D341Med (cell line): ENCODE measurements at regions not wholly inside any gene's neighbourhood (a gene's known extent, or its start where the extent isn't known, plus 50 kb on each side); places are given as distances from the start of the nearest gene placed in this dataset.

ENCODE experiments used
- DNase-seq: peaks from one replicate; pipeline ENCODE4 v3.0.0; 2012; ENCODE audit warnings: low spot score

- no peak for DNase-seq
Observed at GRCh38 chr7:84394219-84394618, 199.6 kb upstream of the SEMA3A start.

DNA sequence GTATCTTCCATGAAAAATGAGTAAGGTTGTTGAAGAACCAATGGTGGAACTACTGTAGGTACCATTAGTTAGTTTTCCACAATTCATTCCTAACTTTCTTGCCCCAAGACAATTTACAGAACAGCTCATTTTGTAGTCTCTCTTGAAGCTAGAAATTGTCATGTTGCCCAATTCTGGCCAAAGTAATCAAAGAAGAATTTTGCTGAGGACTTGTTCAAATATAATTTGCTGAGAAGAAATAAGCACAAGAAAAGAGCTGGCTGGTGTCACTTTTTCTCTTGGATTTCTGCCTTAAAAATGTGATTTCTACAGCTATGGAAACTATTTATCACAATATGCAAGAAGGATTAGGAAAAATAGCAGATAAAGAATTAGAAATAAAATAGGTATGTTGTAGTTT is 199.2 kb upstream of the SEMA3A start:
- no peak for DNase-seq

- DNase-seq = no peak
Observed at GRCh38 chr7:84390845-84391244, 196.3 kb upstream of the SEMA3A start.

GRCh38 chr7:84389242-84389641 is 194.7 kb upstream of the SEMA3A start:
- DNase-seq = no peak

DNA sequence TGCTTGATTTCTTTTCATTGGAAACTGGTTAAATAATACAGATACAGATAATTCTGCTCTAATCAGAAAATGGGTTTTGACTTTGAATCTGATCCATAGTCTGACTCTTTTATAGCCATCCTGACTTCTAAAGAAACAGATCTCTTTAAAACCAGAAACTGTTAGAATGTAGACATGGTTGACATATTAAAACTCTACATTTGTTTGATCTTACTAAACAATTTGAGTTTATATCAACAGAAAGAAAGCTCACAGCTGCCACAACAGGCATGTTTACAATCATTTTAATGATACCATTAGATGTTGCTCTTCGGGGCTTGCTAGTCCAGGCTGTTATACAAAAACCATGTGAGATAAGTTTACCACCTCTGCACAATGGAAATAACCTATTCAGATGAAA is 193.0 kb upstream of the SEMA3A start:
- DNase-seq = no peak

DNA sequence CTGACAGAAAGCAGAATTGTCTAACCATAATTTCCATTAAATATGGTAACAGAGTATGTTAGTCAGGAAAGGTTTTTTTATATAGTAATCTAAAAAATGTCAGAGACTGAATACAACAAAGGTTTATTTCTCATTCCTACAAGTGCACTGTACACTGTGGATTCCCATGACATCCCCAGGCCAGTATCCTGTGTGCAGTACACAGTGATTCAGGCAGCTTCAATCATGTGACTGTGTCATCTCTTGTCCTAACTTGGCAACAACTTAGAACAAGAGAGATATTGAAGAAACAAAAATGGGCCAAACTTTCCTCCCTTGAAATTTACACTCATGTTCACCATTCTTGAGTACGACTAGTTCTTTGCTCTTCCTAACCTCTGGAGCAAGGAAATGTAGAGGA is 189.8 kb upstream of the SEMA3A start:
- no peak for DNase-seq

DNA sequence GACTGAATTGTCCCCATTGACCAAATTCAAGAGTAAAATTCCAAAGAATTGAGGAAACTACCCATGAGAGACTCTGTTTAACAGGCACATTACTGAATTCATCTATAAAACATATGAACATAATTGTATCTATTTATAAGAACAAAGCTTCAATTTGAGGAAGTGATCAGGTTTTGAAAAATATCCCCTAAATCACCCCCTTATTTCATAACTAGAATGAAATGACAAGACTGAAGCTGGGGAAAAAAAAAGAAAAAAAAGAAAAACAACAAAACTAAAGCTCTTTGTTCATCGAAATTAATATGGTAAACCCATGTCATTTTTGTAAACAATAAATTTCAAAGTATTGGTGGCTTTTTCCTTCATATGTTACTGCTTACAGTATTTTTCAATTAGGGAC is 184.9 kb upstream of the SEMA3A start:
- no peak for DNase-seq

DNA sequence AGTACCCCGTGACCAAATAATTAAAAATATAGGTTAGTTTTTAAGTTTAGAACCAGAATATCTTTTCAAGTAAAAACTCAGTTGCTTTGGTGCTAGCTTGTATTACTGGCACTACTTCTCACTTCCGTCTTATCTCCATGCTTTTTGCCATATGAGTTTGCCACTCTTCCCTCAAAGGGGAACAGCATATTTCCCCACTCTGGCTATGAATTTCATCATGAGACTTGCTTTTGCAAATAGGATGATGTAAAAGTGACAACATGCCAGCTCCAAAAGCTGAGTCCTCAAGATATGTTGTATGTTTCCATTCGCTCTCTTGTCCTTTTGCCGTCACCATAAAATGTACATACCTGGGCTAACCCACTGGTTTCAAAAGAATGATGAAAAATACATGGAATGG is 178.1 kb upstream of the SEMA3A start:
- DNase-seq = no peak

- DNase-seq = no peak
Observed at GRCh38 chr7:84372155-84372621, 177.6 kb upstream of the SEMA3A start.

DNA sequence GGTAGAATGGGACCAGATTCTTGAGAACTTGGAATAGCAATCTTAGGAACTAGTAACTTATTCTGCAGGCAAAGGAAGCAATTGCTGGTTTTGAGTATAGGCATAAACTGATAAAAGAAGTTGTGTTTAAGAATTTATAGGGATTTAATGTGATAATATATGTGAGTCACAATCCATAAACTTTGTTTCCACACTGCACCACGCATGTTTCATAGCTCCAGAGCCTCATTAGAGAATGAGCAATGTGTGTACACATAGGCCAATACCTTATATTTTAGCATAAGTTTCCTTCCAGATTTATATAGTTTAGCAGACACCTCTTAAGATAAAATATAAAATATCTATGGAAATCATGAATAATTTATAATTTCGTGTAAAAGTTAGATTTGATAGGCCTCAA is 175.5 kb upstream of the SEMA3A start:
- DNase-seq = no peak

- no peak for DNase-seq
Observed at GRCh38 chr7:84368122-84368521, 173.5 kb upstream of the SEMA3A start.

GRCh38 chr7:84364708-84365107 is 170.1 kb upstream of the SEMA3A start:
- DNase-seq = no peak

- no peak for DNase-seq
Observed at GRCh38 chr7:84363741-84364140, 169.2 kb upstream of the SEMA3A start.

DNA sequence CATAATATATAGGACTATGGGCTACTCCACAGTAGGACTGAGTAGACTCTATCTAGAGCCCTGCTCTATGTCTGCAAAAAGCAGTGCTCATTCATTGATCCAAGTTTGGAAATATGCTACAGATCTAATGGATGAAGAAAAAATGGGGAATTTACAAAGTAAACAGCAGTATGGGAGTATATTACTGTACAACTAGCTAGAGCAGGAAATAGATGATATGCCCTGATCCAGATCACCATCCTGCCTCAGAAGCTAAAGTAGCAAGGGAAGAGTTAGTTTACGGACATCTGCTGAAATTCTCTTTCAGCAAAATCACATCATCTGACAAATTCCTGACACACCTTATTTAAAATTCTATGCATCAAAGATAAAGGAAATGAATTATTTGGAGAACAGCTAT is 168.2 kb upstream of the SEMA3A start:
- DNase-seq = no peak

GRCh38 chr7:84362360-84362759 is 167.8 kb upstream of the SEMA3A start:
- no peak for DNase-seq

DNA sequence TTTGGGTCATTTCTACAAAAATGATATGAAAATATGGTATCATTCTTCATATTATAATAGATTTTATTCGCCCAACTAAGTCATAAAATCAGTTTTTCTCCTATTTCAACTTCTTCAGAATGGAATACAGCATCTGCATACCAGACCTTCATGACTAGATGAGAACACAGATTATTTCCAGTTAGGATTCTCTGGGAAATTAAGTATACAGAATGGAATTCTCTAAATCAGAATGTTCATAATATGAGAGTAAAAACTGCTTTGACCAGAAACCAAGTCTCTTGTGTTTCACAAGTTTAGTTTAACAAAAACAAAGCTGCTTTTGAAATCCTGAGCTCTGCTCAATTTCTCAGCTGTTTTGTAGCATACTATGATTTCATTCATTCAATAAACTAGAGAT is 160.3 kb upstream of the SEMA3A start:
- DNase-seq = no peak

DNA sequence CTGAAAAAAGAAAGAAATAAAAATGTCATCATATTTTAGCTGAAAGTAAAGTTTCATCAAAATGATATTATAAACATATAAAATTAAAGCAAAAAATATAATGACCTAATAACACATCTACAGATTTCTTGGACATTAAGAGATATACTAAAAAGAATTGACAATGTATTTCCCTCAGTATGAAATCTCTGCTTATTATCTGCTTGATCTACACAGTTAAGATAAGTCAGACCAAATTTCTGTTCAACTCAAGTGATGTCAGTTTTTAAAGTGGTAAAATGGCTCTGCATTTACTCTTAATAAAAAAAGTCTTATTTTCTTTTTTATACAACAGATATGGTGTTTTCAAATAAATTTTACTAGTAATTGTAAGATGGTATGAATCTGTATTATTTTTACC is 159.4 kb upstream of the SEMA3A start:
- no peak for DNase-seq

DNA sequence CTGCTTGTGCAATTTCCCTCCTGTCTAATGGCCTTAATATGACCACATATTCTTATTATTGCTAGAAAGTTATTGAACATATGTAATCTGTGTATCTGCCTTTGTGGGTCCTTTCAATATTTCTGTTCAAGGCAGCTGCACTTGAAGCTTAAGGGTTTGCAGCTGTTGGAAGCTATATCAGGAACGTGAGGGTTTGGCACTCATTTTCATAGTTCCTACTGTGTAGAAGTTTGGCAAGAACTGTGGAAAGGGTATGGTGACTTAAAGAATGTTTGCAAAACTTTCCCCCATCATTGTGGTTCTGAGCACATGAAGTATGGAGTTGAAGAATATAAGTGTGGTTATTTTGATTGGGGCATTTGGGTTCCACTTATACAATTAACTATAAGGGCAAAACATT is 144.7 kb upstream of the SEMA3A start:
- DNase-seq = no peak

GRCh38 chr7:84337429-84337828 is 142.8 kb upstream of the SEMA3A start:
- no peak for DNase-seq

DNA sequence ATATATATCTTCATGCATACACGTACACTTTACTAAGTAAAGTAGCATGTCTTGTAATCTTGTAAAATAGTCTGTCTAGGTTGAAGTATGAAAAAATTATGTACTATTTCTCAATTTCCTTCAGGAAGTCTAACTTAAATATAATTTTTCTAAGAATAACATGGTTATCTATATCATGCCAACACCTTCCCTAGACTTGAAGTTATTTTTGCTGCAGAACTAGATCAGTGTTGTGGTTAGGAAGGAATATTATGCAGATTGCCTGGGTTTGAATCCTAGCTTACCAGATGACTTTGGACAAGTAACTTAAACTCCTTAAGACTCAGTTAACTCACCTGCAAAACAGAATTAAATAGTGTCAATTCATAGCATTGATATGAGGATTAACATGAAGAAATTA is 142.2 kb upstream of the SEMA3A start:
- DNase-seq = no peak

- no peak for DNase-seq
Observed at GRCh38 chr7:84336303-84336702, 141.7 kb upstream of the SEMA3A start.

DNA sequence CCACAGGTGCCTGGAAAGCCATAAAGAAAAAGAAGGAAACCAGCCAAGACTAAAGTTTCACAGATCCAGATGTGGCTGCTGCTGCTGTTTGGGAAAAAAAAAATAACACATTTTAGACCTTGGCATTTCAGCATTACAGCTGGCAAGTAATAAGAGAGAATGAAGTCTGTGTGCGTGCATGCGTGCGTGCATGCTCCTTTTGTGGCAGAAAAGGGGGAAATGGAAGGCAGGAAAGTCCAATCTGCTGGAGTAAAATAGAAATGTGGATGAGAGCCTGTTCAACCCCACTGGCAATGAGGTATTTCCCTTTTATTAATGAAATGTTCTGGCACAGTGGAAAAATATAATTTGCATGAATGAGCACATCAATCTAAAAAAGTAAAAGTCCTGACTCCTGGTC is 137.0 kb upstream of the SEMA3A start:
- DNase-seq = no peak

- DNase-seq = no peak
Observed at GRCh38 chr7:84328571-84328970, 134.0 kb upstream of the SEMA3A start.

DNA sequence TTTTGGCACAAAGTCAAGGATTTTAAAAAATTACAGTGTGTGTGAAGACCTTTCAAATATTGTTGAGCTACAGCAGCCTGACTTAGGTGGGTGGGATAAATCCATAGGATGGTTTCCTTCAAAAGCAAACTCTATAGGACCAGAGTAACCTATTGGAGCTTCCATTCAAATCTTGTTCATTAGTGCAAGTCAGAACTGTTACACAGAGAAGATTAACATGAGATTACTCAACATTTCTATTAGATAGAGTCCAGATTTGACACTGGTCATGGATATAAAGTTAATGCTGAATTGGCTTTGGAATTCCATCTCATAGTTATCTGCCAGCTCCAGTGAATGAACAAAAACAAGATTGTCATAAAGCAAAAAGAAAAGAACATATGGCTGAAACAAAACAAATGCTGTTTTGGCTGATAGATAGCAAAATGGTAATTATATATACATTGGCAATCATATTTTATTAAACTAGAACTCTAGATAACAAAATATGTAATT is 129.6 kb upstream of the SEMA3A start:
- no peak for DNase-seq

DNA sequence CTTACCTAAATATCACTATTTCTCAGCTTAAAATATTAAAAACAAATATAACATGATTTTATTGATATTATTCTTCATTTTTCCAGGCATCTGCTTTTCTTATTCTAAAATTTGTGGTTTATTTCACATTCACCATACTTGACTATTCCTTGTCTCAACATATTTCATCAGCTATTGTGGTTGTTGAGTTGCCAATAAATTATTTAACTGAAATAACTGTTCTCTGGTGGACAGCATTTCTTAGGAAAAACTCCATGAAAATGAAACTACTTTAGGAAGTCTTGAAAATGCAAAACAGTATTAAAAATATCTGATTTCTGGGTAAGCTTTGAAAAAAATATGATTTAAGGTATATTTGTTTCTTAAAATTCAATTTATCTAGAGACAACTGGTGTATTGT is 122.9 kb upstream of the SEMA3A start:
- DNase-seq = no peak
